CD4-positive, alpha-beta T cell treated with Interleukin-15 for 4 hours (primary cell): ENCODE measurements at regions not wholly inside any gene's neighbourhood (a gene's known extent, or its start where the extent isn't known, plus 50 kb on each side); places are given as distances from the start of the nearest gene placed in this dataset.
A peak's percentile ranks its signal among the peaks of the same experiment; 100 is the strongest.

Experiments
- DNase-seq: peaks from one replicate; pipeline ENCODE4 v3.0.0-alpha.2; 2020; ENCODE audit warnings: low spot score

- no peak for DNase-seq
Observed at GRCh38 chr11:115895594-115895993, 391.4 kb upstream of the CADM1 start.

GRCh38 chr11:115894176-115894575, 390.0 kb upstream of the CADM1 start:
- DNase-seq: no peak

GRCh38 chr11:115893461-115894099, 389.4 kb upstream of the CADM1 start:
- no peak for DNase-seq

- DNase-seq: no peak
Observed at GRCh38 chr11:115892016-115892415, 387.8 kb upstream of the CADM1 start.

GRCh38 chr11:115891581-115891980, 387.4 kb upstream of the CADM1 start:
- no peak for DNase-seq

GRCh38 chr11:115890500-115890899, 386.3 kb upstream of the CADM1 start:
- DNase-seq: no peak

- no peak for DNase-seq
Observed at GRCh38 chr11:115889712-115890111, 385.5 kb upstream of the CADM1 start.

GRCh38 chr11:115887727-115888126, 383.5 kb upstream of the CADM1 start:
- no peak for DNase-seq

- DNase-seq: no peak
Observed at GRCh38 chr11:115887316-115887715, 383.1 kb upstream of the CADM1 start.

- DNase-seq: no peak
Observed at GRCh38 chr11:115886422-115886733, 382.2 kb upstream of the CADM1 start.

GRCh38 chr11:115885535-115886421, 381.6 kb upstream of the CADM1 start:
- no peak for DNase-seq

GRCh38 chr11:115884800-115885534, 380.8 kb upstream of the CADM1 start:
- DNase-seq: no peak

- no peak for DNase-seq
Observed at GRCh38 chr11:115874843-115875242, 370.6 kb upstream of the CADM1 start.

- no peak for DNase-seq
Observed at GRCh38 chr11:115873813-115874212, 369.6 kb upstream of the CADM1 start.

- no peak for DNase-seq
Observed at GRCh38 chr11:115872416-115872815, 368.2 kb upstream of the CADM1 start.

GRCh38 chr11:115871161-115871760, 367.0 kb upstream of the CADM1 start:
- DNase-seq: no peak

- DNase-seq: peak; percentile 4
Observed at GRCh38 chr11:115869780-115870431, 365.7 kb upstream of the CADM1 start.

- no peak for DNase-seq
Observed at GRCh38 chr11:115869131-115869530, 364.9 kb upstream of the CADM1 start.

GRCh38 chr11:115860246-115860645, 356.0 kb upstream of the CADM1 start:
- DNase-seq: no peak

GRCh38 chr11:115848611-115849010, 344.4 kb upstream of the CADM1 start:
- DNase-seq: no peak

GRCh38 chr11:115848080-115848479, 343.9 kb upstream of the CADM1 start:
- no peak for DNase-seq

- no peak for DNase-seq
Observed at GRCh38 chr11:115845872-115846271, 341.7 kb upstream of the CADM1 start.
